ENCODE measurements at regions not wholly inside any gene's neighbourhood (a gene's known extent, or its start where the extent isn't known, plus 50 kb on each side); places are given as distances from the start of the nearest gene placed in this dataset.

DNA sequence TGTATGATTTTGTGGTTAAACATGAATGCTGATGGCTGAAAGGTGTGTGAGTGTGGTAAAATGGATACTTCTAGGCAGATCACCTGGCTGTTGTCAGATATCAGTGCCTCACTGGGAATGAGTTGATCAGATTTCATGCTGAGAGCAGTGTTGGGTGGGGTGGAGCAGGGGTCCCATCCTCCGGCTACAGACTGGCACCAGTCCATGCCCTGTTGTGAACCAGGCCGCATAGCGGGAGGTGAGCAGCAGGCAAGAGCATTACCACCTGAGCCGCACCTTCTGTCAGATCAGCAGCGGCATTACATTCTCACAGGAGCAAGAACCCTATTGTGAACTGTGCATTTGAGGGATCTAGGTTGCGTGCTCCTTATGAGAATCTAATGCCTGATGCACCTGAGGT is 78.7 kb downstream of the GLI2 start:
- DNase-seq (ENCODE audit: low read depth, low spot score) (no peak), FAIRE-seq (no peak)
- Histone ChIP-seq H3K4me1 (ENCODE audit: control insufficient read depth, extremely low read depth, insufficient read depth, low read length) (no peaks in the 10 kb centered on the region), H3K9ac (replicated peaks; ENCODE audit: extremely low read depth, insufficient read depth, low read length) (no peak overlapping the region), H3K9me3 (replicated peaks; ENCODE audit: control insufficient read depth, insufficient read depth, low read length) (no peaks in the 10 kb centered on the region), H3K27ac (ENCODE audit: insufficient read depth, low read depth, low read length) (no peak overlapping the region), H2AFZ (ENCODE audit: low read depth, low read length) (no peak overlapping the region), H4K20me1 (replicated peaks; ENCODE audit: control insufficient read depth, extremely low read depth, insufficient read depth, low read length) (no peaks in the 10 kb centered on the region), H3K4me2 (ENCODE audit: insufficient read depth, low read length) (no peak overlapping the region), H3K27me3 (ENCODE audit: control insufficient read depth in 2 of 2, insufficient read depth in 2 of 2, low read length in 2 of 2) (no peaks in the 10 kb centered on the region), H3K4me3 (replicated peaks in 1 of 3; ENCODE audit: insufficient read depth in 1 of 3, low read depth in 1 of 3, low read length in 3 of 3) (no peak overlapping the region), H3K79me2 (ENCODE audit: control insufficient read depth, insufficient read depth, low read length) (no peaks in the 10 kb centered on the region), H3K36me3 (ENCODE audit: control insufficient read depth in 2 of 2, extremely low read depth in 1 of 2, insufficient read depth in 2 of 2, low read length in 2 of 2) (no peaks in the 10 kb centered on the region), H3K9me1 (replicated peaks; ENCODE audit: control insufficient read depth, extremely low read depth, insufficient read depth, low read length) (no peaks in the 10 kb centered on the region)
- no TSS peak for BruUV-seq (replicated peaks)
- POLR2A ChIA-PET: no interaction called here
- dilution Hi-C loops (cut with MboI; ENCODE audit: extremely low pct_ligation_motif_present, low sequenced_read_pairs) (no loop called here), intact Hi-C loops (cut with micrococcal nuclease) (no loop called here)
- TF ChIP-seq POLR2AphosphoS5 (IDR thresholded peaks at IDR 0.05; ENCODE audit: insufficient read depth, low read depth, low read length) (no peak), EZH2 (IDR thresholded peaks at IDR 0.05; ENCODE audit: borderline replicate concordance, low read depth, low read length, severe bottlenecking) (no peak), POLR2A (IDR thresholded peaks at IDR 0.05; ENCODE audit: low read depth, low read length) (no peak), GATA2 (IDR thresholded peaks at IDR 0.05; ENCODE audit: insufficient read depth, insufficient read length, low read depth, low read length) (no peak), FOS (IDR thresholded peaks at IDR 0.05; ENCODE audit: borderline replicate concordance, insufficient read depth, low read length) (no peak), JUN (IDR thresholded peaks at IDR 0.05; ENCODE audit: borderline replicate concordance, insufficient read depth, insufficient read length, low read depth) (no peak), MYC (IDR thresholded peaks at IDR 0.05; ENCODE audit: low read depth, low read length) (no peak)
- TF ChIP-seq, protein P1, sequence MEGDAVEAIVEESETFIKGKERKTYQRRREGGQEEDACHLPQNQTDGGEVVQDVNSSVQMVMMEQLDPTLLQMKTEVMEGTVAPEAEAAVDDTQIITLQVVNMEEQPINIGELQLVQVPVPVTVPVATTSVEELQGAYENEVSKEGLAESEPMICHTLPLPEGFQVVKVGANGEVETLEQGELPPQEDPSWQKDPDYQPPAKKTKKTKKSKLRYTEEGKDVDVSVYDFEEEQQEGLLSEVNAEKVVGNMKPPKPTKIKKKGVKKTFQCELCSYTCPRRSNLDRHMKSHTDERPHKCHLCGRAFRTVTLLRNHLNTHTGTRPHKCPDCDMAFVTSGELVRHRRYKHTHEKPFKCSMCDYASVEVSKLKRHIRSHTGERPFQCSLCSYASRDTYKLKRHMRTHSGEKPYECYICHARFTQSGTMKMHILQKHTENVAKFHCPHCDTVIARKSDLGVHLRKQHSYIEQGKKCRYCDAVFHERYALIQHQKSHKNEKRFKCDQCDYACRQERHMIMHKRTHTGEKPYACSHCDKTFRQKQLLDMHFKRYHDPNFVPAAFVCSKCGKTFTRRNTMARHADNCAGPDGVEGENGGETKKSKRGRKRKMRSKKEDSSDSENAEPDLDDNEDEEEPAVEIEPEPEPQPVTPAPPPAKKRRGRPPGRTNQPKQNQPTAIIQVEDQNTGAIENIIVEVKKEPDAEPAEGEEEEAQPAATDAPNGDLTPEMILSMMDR (IDR thresholded peaks at IDR 0.05; ENCODE audit: extremely low read depth in 1 of 2, insufficient read depth in 1 of 2, low read depth in 1 of 2, low read length in 2 of 2): no peak
- TF ChIP-seq, protein P2, sequence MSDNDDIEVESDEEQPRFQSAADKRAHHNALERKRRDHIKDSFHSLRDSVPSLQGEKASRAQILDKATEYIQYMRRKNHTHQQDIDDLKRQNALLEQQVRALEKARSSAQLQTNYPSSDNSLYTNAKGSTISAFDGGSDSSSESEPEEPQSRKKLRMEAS (IDR thresholded peaks at IDR 0.05; ENCODE audit: insufficient read depth, insufficient read length): no peak
- CTCF ChIA-PET: no interaction called here
